ENCODE measurements at regions not wholly inside any gene's neighbourhood (a gene's known extent, or its start where the extent isn't known, plus 50 kb on each side); places are given as distances from the start of the nearest gene placed in this dataset.

DNA sequence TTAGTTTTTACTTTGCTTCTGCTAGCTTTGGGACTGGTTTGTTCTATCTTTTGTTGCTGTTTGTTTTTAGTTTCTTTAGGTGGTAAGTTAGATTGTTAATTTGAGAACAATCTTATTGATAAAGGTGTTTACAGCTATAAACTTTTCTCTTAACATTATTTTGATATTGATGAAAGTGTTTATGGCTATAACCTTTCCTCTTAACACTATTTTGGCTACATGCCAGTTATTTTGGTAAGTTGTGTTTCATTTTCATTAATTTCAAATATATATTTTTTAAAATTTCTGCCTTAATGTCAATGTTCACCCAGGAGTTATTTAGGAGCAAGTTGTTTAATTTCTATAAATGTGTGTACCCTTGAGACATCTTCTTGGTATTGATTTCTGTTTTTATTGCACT is 229.6 kb upstream of the SYT4 start:
- Mint-ChIP-seq H3K9me3 (peaks cover 28% of the 10 kb centered on the region), H3K27me3 (no peaks in the 10 kb centered on the region), H3K36me3 (peaks cover 8% of the 10 kb centered on the region), H3K4me1 (ENCODE audit: low read depth in 2 of 2) (no peaks in the 10 kb centered on the region), H3K4me3 (no peak overlapping the region), H3K27ac (no peak overlapping the region)
- ATAC-seq (no peak), DNase-seq (ENCODE audit: low spot score) (no peak)

DNA sequence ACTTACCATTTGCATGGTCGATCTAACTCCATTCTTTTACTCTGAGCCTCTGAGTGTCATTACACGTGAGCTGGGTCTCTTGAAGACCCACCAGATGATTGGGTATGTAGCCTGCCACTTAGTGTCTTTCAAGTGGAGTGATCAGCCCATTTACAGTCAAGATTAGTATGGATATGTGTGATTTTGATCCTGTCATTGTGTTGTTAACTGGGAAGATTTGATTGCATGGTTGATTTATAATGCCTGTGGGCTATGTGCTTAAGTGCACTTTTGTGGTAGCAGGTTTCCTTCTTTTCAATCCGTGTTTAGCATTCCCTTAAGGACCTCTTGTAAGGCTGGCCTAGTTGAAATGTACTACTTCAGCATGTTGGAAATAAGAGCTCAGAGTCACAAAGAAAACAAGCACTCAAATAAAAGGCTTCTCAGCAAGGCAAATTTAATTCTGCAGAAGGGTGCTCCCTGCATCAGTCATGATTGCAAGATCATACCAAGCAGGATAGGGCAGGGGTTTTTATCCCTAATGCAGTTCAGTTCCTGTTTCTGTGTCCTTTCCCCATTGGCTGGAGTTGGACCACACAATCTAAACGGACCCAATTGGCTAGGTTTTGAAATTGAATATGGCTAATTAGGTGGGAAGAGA is 230.7 kb upstream of the SYT4 start:
- Mint-ChIP-seq H3K36me3 (peaks cover 8% of the 10 kb centered on the region), H3K9me3 (peaks cover 28% of the 10 kb centered on the region), H3K4me3 (no peak overlapping the region), H3K27me3 (no peaks in the 10 kb centered on the region), H3K27ac (no peak overlapping the region), H3K4me1 (ENCODE audit: low read depth in 2 of 2) (no peaks in the 10 kb centered on the region)
- ATAC-seq, result no peak
- no peak for DNase-seq (ENCODE audit: low spot score)

DNA sequence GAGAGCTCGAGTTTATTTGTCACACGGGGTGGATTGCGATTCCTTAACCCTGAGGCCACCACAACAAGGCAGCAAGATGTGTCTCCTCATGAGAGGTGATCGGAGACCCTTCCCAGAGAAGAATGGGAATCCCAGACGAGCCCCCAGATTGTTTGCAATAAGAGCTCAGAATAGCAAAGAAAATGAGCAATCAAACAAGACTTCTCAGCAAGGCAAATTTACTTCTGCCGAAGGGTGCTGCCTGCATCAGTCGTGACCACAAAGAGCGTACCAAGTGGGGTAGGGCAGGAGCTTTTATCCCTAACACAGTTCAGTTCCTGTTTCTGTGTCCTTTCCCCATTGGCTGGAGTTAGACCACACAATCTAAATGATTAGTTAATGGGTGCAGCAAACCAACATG is 237.5 kb upstream of the SYT4 start:
- DNase-seq (ENCODE audit: low spot score), result no peak
- Mint-ChIP-seq H3K27ac (no peak overlapping the region), H3K27me3 (no peaks in the 10 kb centered on the region), H3K4me3 (no peak overlapping the region), H3K36me3 (peaks cover 4% of the 10 kb centered on the region), H3K4me1 (ENCODE audit: low read depth in 2 of 2) (no peaks in the 10 kb centered on the region), H3K9me3 (peaks cover 21% of the 10 kb centered on the region)
- ATAC-seq, result no peak

DNA sequence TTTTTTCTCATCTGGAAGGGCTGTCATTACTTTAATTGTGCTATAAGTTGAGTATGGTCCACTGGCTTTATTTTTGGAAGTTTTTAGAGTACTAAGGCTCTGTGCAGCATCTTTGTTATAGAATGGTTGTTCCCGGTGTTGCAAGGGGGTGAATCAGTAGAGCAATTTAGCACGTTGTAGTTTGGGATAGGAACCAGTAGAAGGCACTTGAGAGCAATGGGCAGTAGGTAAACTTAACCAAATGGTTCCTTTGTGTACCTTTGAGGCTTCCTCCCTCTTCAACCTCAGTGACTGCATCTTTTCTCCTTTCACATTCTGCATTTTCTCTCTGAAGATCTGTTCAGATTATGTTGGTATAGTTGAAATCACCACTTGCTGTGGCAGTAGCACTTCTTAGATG is 238.2 kb upstream of the SYT4 start:
- Mint-ChIP-seq H3K36me3 (peaks cover 4% of the 10 kb centered on the region), H3K27me3 (no peaks in the 10 kb centered on the region), H3K4me1 (ENCODE audit: low read depth in 2 of 2) (no peaks in the 10 kb centered on the region), H3K27ac (no peak overlapping the region), H3K4me3 (no peak overlapping the region), H3K9me3 (peaks cover 14% of the 10 kb centered on the region)
- DNase-seq (ENCODE audit: low spot score) (no peak), ATAC-seq (no peak)

DNA sequence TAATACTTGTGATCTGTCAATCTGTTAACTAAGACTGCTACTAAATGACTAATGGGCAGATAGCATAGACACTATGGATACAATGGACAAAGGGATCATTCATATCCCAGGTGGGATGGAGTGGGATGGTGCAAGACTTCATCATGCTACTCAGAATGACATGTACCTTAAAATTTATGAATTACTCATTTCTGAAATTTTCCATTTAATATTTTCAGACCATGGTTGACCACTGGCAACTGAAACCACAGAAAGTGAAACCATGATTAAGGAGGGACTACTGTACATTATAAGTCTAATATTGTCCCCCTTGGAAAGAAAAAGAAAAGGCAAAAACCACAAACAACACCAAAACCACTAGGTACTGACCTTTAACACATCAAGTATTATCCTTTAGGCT is 247.0 kb upstream of the SYT4 start:
- H3K36me3 Mint-ChIP-seq, result no peaks in the 10 kb centered on the region
- no peaks in the 10 kb centered on the region for H3K9me3 Mint-ChIP-seq
- H3K27me3 Mint-ChIP-seq, result no peaks in the 10 kb centered on the region
- H3K27ac Mint-ChIP-seq, result no peak overlapping the region
- H3K4me3 Mint-ChIP-seq, result no peak overlapping the region
- ATAC-seq, result no peak
- no peak for DNase-seq (ENCODE audit: low spot score)
- no peaks in the 10 kb centered on the region for H3K4me1 Mint-ChIP-seq (ENCODE audit: low read depth in 2 of 2)

DNA sequence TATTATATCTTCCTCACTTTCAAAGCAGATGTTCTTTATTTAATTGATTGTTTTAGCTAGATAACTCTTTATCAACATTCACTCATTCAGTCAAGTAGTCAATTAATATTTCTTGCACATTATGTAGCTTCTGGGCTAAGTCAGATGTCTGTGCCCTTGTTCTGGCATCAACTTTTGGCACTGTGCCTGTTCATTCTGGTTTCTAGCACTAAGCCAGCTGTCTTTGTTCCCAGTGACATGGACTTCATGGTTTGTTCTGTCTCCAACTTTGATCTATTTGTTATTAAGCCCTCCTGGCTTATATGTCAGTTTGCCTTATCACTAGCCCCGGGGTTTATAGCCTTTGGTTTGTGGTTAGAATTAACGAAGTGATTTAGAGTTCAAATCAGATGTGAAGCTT is 247.9 kb upstream of the SYT4 start:
- Mint-ChIP-seq H3K4me3 (no peak overlapping the region), H3K4me1 (ENCODE audit: low read depth in 2 of 2) (no peaks in the 10 kb centered on the region), H3K27me3 (no peaks in the 10 kb centered on the region), H3K27ac (no peak overlapping the region), H3K36me3 (no peaks in the 10 kb centered on the region), H3K9me3 (no peaks in the 10 kb centered on the region)
- DNase-seq (ENCODE audit: low spot score), result no peak
- ATAC-seq, result no peak

DNA sequence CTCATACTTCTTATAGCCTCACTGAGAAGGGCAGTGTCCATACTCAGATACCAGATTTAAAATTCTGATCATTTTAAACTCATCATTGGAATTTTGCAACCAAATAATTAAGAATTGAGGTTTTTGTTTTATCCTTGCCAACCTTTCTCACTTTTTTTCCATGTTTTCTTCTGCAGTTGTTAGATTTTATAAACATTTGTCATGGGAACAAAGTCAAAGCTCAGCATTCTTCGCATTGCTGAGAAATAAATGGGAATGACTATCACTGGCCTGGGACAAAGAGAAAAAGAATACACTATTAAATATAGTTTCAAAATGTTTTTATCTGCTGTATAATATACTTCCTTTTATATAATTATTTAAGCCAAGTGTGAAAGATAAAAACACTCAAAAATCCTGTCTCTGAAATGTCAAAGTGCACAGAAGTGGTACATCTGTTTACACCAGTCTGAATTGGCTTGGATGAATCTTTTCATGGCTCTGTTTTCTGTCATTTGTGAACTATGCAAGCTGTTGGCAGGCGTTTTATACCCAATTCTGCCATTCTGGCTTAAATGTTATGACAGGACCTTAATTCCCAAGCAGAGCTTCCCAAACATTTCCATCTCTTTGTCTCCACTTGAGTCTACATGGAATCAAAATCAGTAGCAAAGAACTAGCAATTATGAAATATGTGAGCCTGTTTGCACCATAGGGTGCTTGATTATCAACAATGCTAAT is 249.3 kb upstream of the SYT4 start:
- no peak for DNase-seq (ENCODE audit: low spot score)
- no peak for ATAC-seq
- H3K36me3 Mint-ChIP-seq, result no peaks in the 10 kb centered on the region
- H3K27me3 Mint-ChIP-seq, result no peaks in the 10 kb centered on the region
- H3K4me3 Mint-ChIP-seq, result no peak overlapping the region
- no peaks in the 10 kb centered on the region for H3K4me1 Mint-ChIP-seq (ENCODE audit: low read depth in 2 of 2)
- H3K27ac Mint-ChIP-seq, result no peak overlapping the region
- no peaks in the 10 kb centered on the region for H3K9me3 Mint-ChIP-seq

DNA sequence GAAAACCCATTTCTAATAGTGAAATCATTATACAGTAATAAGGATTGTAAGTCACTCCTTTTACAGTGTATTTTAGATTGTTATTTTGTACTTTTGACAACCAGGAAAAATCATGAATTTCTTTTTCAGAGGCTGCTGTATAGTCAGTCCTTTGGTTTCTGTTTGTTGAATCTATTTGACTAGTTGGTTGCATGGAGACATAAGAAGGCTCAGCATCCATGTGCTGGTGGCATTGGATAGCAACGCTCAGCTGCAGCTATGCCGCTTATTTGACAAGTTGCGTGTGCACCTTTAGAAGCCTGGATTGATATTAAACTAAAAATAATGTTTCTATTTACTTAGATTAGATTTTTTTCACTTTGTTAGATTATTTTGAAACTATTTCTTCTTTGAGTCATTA is 254.1 kb upstream of the SYT4 start:
- no peak for ATAC-seq
- H3K4me3 Mint-ChIP-seq, result no peak overlapping the region
- H3K4me1 Mint-ChIP-seq (ENCODE audit: low read depth in 2 of 2), result no peaks in the 10 kb centered on the region
- H3K36me3 Mint-ChIP-seq, result no peaks in the 10 kb centered on the region
- no peak overlapping the region for H3K27ac Mint-ChIP-seq
- no peaks in the 10 kb centered on the region for H3K27me3 Mint-ChIP-seq
- no peaks in the 10 kb centered on the region for H3K9me3 Mint-ChIP-seq
- DNase-seq (ENCODE audit: low spot score), result no peak

DNA sequence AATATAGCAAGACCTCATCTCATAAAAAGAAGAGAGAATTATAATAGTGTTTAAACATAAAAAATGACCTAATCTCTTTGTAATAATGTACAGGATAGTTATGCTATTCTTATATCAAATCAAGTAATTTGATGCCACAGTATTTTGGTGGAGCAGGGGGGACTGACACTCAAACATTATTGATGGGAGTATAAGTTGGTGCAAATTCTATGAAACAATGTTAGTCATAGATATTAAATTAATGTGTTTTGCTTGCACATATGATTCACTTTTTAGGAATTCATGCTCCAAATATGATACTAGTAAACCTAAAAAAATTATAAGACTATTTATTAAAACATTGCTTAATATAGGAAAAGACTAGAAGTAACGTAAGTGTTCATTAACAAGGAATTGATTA is 256.1 kb upstream of the SYT4 start:
- ATAC-seq, result no peak

DNA sequence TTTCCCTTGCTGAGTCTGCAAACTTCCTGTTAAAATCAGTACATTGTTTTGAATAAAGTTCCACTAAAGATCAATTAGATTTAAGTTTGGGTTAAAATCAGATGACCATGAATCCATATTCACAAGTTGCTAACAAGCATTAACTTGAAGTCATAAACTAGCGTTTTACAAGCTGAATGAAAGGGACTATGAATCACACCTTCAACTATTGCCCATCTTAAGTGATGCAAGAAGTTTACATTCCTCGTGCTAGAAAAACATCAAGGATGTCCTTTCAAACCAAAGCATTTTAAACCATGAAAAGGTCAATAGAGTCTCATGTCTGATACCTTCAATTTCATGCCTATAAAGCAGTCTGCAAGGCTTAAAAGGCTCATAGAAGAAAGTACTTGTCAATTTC is 257.2 kb upstream of the SYT4 start:
- H3K36me3 Mint-ChIP-seq, result no peaks in the 10 kb centered on the region
- ATAC-seq, result no peak
- DNase-seq (ENCODE audit: low spot score), result no peak
- no peaks in the 10 kb centered on the region for H3K27me3 Mint-ChIP-seq
- H3K4me1 Mint-ChIP-seq (ENCODE audit: low read depth in 2 of 2), result no peaks in the 10 kb centered on the region
- H3K9me3 Mint-ChIP-seq, result peaks cover 7% of the 10 kb centered on the region
- no peak overlapping the region for H3K4me3 Mint-ChIP-seq
- H3K27ac Mint-ChIP-seq, result no peak overlapping the region

More for the DNA sequence above, 256.1 kb upstream of the SYT4 start:
- Mint-ChIP-seq H3K4me3 (no peak overlapping the region), H3K36me3 (no peaks in the 10 kb centered on the region), H3K4me1 (ENCODE audit: low read depth in 2 of 2) (no peaks in the 10 kb centered on the region), H3K27ac (no peak overlapping the region), H3K27me3 (no peaks in the 10 kb centered on the region), H3K9me3 (peaks cover 7% of the 10 kb centered on the region)
- DNase-seq (ENCODE audit: low spot score), result no peak

DNA sequence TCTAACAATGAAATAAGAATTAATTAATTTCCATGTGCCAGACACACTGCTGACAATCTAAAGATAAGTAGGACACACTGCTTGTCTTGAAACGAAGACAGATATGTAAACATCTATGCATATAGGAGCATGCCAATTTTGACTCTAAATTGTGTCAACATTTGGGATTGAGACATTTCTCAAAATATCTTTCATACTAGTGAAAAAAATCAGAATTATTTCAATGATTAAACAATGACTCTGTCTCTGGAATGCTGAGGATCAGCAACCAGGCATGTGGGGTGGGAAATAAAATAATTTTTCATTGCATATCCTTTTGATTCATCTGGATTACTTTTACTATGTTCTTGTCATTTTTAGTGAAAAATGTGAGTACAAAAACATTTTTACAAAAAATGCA is 262.6 kb upstream of the SYT4 start:
- Mint-ChIP-seq H3K9me3 (peaks cover 7% of the 10 kb centered on the region), H3K4me3 (no peak overlapping the region), H3K27me3 (no peaks in the 10 kb centered on the region), H3K27ac (no peak overlapping the region), H3K4me1 (ENCODE audit: low read depth in 2 of 2) (no peaks in the 10 kb centered on the region), H3K36me3 (no peaks in the 10 kb centered on the region)
- ATAC-seq, result no peak
- no peak for DNase-seq (ENCODE audit: low spot score)

DNA sequence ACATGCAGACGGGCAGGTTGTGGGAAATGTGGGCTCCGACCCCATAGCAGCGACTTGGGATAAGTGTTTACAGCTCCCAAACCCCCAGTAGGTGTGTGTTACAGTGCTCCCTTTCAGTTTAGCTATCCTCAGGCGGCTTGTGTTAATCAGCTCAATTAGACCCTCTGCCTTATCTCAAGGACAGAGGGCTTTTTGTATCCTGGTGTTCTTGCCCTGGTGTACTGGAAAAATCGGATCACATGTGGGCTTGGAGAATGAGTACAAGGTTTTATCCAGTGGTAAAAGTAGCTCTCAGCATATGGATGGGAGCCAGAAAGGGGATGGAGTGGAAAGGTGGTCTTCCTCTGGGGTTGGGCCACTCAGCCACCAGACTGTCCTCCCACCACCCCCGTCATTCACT is 264.7 kb upstream of the SYT4 start:
- Mint-ChIP-seq H3K36me3 (no peaks in the 10 kb centered on the region), H3K4me1 (ENCODE audit: low read depth in 2 of 2) (no peaks in the 10 kb centered on the region), H3K27me3 (no peaks in the 10 kb centered on the region), H3K27ac (no peak overlapping the region), H3K4me3 (no peak overlapping the region), H3K9me3 (peaks cover 3% of the 10 kb centered on the region)
- DNase-seq (ENCODE audit: low spot score) (no peak), ATAC-seq (no peak)

DNA sequence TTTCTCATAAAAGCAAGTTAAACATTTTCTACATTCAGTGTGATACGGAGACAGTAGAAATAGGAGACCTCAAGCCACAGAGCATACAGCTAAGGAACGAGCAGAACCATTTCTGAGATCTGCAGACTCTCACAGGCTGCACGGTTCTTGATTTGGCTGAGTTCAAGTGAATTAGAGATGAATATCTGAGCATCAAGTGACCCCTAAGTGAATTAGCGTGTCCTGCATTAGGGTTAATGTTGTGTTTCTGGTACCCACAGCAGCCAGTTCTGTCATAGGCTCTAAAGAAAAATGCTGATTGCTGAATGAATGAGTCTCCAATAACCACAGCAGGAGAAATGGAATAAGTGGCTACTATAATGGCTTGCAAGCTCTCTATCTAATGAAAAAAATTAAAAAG is 265.9 kb upstream of the SYT4 start:
- DNase-seq (ENCODE audit: low spot score) (no peak), ATAC-seq (no peak)
- Mint-ChIP-seq H3K27ac (no peak overlapping the region), H3K4me3 (no peak overlapping the region), H3K9me3 (no peaks in the 10 kb centered on the region), H3K27me3 (no peaks in the 10 kb centered on the region), H3K4me1 (ENCODE audit: low read depth in 2 of 2) (no peaks in the 10 kb centered on the region), H3K36me3 (no peaks in the 10 kb centered on the region)

DNA sequence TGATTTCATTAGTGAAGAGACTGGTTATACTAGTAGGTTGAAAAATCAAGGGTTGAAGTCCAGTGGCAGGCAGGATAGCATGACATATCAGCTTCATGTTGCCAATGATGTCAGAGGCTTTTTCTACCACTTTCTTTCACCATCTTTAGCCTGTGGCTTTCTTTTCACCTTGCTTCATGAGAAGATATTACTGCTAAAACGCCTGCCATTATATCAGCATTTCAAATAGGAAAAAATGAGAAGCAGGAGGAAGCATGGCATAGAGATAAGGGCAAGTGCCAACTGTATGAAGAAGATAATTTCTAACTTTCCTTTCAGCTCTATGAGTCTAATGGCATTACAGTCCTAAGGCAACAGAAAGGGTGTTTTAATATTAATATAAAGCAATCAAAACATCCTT is 270.2 kb upstream of the SYT4 start:
- Mint-ChIP-seq H3K27ac (no peak overlapping the region), H3K27me3 (no peaks in the 10 kb centered on the region), H3K4me3 (no peak overlapping the region), H3K9me3 (no peaks in the 10 kb centered on the region), H3K36me3 (no peaks in the 10 kb centered on the region), H3K4me1 (ENCODE audit: low read depth in 2 of 2) (no peaks in the 10 kb centered on the region)
- DNase-seq (ENCODE audit: low spot score) (no peak), ATAC-seq (no peak)

DNA sequence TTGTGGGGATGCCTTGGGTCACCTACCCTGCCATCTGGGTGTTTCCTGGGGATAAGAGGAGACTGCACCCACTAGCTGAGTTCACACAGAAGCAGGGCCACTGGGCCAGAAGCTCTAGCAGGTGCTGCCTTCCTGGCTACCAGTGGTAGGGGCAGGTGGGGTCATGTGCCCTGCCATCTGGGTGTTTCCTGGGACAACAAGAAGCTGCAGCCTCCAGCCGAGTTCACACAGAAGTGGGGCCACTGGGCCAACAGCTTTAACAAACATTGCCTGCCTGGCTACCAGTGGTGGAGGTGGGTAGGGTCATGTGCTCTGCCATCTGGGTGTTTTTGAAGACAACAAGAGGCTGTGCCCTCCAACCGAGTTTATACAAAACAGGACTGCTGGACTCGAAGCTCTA is 282.2 kb upstream of the SYT4 start:
- DNase-seq (ENCODE audit: low spot score), result no peak
- H3K4me1 Mint-ChIP-seq (ENCODE audit: low read depth in 2 of 2), result no peaks in the 10 kb centered on the region
- no peak for ATAC-seq
- peaks cover 24% of the 10 kb centered on the region for H3K9me3 Mint-ChIP-seq
- no peaks in the 10 kb centered on the region for H3K27me3 Mint-ChIP-seq
- H3K4me3 Mint-ChIP-seq, result no peak overlapping the region
- no peak overlapping the region for H3K27ac Mint-ChIP-seq
- no peaks in the 10 kb centered on the region for H3K36me3 Mint-ChIP-seq

Data from natural killer cell treated with Interleukin-12 subunit alpha and Interleukin-12 subunit beta and Interleukin-15 and Interleukin-18, amount 100 ng/mL, for 72 hours (primary cell).